ENCODE measurements at regions not wholly inside any gene's neighbourhood (a gene's known extent, or its start where the extent isn't known, plus 50 kb on each side); places are given as distances from the start of the nearest gene placed in this dataset.
"Not testable (repeated sequence)": the region's sequence is repeated elsewhere in the genome, so short reads cannot be mapped to it uniquely, and the experiment has no call there.

DNA sequence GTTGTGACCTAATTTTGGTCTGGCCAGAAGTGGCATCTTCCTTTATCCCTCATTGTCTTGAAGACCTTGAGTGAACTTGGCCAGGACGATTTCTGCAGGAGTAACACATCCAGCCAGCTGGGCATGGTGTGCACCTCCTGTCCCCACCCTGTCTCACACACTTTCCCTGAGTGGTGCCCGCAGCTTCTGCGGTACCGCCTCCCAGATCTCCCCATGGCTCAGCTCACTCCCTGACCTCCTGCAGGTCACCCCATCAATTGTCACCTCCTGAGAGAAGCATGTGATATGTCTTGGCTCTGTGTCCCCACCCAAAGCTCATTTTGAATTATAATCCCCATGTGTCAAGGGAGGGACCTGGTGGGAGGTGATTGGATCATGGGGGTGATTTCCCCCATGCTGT, 50.2 kb upstream of the TP53I11 start:
- POLR2A ChIA-PET, result no interaction called here

DNA sequence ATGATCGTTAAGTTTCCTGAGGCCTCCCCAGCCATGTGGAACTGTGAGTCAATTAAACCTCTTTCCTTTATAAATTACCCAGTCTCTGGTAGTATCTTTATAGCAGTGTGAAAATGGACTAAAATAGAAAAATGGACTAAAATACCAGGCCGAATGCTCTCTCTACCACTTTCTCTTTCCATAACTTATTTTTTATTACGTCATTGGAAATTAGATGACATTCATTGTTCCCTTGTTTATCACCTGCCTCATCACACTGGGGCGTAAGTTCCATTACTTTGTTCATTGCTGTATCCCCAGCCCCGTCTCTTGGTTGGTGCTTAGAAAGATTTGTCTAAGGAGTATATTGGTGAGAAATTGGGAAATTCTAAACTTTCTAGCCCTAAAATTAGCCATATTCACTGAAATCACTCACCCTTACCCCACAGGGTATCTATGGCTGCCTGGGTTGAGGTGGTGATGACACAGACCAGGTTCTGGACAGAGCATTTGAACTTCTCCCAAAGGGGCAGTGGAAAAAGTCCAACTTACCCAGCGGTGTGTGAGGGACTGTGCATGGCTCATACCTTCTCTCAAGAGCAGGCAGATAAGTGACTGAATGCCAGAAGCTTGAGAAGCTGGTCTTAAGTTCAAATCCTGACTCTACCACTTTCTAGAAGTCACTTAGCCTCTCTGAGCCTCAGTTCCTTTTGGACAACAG, 50.9 kb upstream of the TP53I11 start:
- CTCF ChIA-PET, result no interaction called here
- POLR2A ChIA-PET, result no interaction called here
- Mint-ChIP-seq H3K27ac (no peak overlapping the region), H3K9me3 (no peaks in the 10 kb centered on the region), H3K4me1 (no peaks in the 10 kb centered on the region), H3K4me3 (no peak overlapping the region), H3K36me3 (ENCODE audit: low read depth) (no peaks in the 10 kb centered on the region), H3K27me3 (peaks cover 12% of the 10 kb centered on the region)
- DNase-seq, result no peak

More for the DNA sequence above, 50.2 kb upstream of the TP53I11 start:
- H3K9me3 Mint-ChIP-seq, result no peaks in the 10 kb centered on the region
- CTCF ChIA-PET, result interaction anchor here (1.0 kb wide), 1 partner anchor 65 kb away, joined by 3 read pairs; no protein-coding TSS in a partner anchor
- H3K27me3 Mint-ChIP-seq, result peaks cover 12% of the 10 kb centered on the region
- no peak overlapping the region for H3K4me3 Mint-ChIP-seq
- DNase-seq, result no peak
- H3K36me3 Mint-ChIP-seq (ENCODE audit: low read depth), result no peaks in the 10 kb centered on the region
- no peaks in the 10 kb centered on the region for H3K4me1 Mint-ChIP-seq
- H3K27ac Mint-ChIP-seq, result no peak overlapping the region

DNA sequence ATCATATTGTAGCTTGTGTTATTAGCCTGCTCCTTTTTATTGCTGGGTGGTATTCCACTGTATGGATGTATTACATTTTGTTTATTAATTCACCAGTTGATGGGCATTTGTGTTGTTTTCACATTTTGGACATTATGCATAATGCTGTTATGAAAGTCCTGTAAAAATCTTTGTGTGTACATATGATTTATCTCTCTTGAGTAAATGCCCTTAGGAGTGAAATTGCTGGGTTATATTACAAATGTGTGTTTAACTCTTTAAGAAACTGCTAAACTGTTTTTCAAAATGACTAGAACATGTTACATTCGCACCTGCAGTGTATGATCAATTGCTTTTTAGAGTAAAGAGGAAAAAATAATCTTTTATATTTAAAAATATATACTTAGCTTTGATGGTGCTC, 54.4 kb upstream of the TP53I11 start:
- ChIA-PET POLR2A (no interaction called here), CTCF (no interaction called here)
- no peaks in the 10 kb centered on the region for H3K9me3 Mint-ChIP-seq
- H3K4me1 Mint-ChIP-seq, result no peaks in the 10 kb centered on the region
- H3K36me3 Mint-ChIP-seq (ENCODE audit: low read depth), result no peaks in the 10 kb centered on the region
- peaks cover 25% of the 10 kb centered on the region for H3K27me3 Mint-ChIP-seq
- H3K4me3 Mint-ChIP-seq, result no peak overlapping the region
- H3K27ac Mint-ChIP-seq, result no peak overlapping the region
- DNase-seq, result no peak

DNA sequence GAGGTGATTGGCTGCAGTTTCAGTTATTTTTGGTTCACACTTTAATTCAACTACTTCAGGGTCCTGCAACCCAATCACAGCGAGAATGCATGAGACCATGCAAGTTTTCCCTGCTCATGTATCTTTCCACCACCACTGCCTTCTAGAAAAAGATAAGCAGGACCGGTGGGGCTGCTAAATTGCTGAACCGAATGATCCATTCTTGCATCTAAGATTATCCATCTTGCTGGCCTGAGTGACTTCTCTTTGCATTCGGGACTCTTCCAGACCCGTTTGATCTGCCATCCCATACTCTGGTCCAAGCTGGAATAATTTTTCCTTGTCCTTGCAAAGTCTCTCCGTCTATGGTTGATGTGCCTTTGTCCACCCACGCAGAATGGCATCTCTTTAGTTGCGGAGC, 56.3 kb upstream of the TP53I11 start:
- H3K4me3 Mint-ChIP-seq, result no peak overlapping the region
- H3K27ac Mint-ChIP-seq, result no peak overlapping the region
- POLR2A ChIA-PET, result no interaction called here
- H3K4me1 Mint-ChIP-seq, result no peaks in the 10 kb centered on the region
- peaks cover 27% of the 10 kb centered on the region for H3K27me3 Mint-ChIP-seq
- CTCF ChIA-PET, result interaction anchor here (1.3 kb wide), 1 partner anchor 71 kb away, joined by 3 read pairs; no protein-coding TSS in a partner anchor
- no peaks in the 10 kb centered on the region for H3K36me3 Mint-ChIP-seq (ENCODE audit: low read depth)
- no peak for DNase-seq
- H3K9me3 Mint-ChIP-seq, result no peaks in the 10 kb centered on the region

DNA sequence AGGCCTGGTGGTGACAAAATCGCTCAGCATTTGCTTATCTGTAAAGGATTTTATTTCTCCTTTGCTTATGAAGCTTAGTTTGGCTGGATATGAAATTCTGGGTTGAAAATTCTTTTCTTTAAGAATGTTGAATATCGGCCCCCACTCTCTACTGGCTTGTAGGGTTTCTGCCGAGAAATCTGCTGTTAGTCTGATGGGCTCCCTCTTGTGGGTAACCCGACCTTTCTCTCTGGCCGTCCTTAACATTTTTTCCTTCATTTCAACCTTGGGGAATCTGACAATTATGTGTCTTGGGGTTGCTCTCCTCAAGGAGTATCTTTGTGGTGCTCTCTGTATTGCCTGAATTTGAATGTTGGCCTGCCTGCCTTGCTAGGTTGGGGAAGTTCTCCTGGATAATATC, 65.3 kb upstream of the TP53I11 start:
- H3K4me1 Mint-ChIP-seq; POLR2A ChIA-PET; H3K27ac Mint-ChIP-seq; H3K36me3 Mint-ChIP-seq (ENCODE audit: low read depth); H3K9me3 Mint-ChIP-seq; H3K4me3 Mint-ChIP-seq; DNase-seq: not testable (repeated sequence)
- H3K27me3 Mint-ChIP-seq, result peaks cover 21% of the 10 kb centered on the region
- CTCF ChIA-PET, result interaction anchor here (1.5 kb wide), 1 partner anchor 79 kb away, joined by 3 read pairs; no protein-coding TSS in a partner anchor

DNA sequence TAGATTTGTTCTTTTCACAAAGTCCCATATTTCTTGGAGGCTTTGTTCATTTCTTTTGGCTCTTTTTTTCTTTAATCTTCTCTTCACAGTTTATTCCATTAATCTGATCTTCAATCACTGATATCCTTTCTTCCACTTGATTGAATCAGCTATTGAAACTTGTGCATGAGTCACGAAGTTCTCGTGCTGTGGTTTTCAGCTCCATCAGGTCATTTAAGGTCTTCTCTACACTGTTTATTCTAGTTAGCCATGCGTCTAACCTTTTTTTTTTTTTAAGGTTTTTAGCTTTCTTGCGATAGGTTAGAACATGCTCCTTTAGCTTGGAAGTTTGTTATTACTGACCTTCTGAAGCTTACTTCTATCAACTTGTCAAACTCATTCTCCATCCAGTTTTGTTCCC, 65.8 kb upstream of the TP53I11 start:
- H3K9me3 Mint-ChIP-seq; POLR2A ChIA-PET; DNase-seq; H3K4me1 Mint-ChIP-seq; H3K36me3 Mint-ChIP-seq (ENCODE audit: low read depth); H3K27ac Mint-ChIP-seq; H3K4me3 Mint-ChIP-seq: not testable (repeated sequence)
- CTCF ChIA-PET, result interaction anchor here (1.5 kb wide), 1 partner anchor 80 kb away, joined by 3 read pairs; no protein-coding TSS in a partner anchor
- H3K27me3 Mint-ChIP-seq, result peaks cover 19% of the 10 kb centered on the region

DNA sequence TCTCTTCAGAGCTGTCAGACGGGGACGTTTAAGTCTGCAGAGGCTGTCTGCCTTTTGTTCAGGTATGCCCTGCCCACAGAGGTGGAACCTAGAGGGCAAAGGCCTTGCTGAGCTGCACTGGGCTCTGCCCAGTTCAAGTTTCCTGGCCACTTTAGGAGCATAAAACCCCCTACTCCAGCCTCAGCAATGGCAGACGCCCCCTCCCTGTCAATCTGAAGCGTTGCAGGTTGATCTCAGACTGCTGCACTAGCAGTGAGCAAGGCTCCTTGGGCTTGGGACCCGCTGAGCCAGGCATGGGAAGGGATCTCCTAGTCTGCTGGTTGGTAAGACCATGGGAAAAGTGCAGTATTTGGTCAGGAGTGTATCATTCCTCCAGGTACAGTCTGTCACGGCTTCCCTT, 66.6 kb upstream of the TP53I11 start:
- ChIA-PET POLR2A (no interaction called here), CTCF (interaction anchor here (1.5 kb wide), 1 partner anchor 81 kb away, joined by 3 read pairs; no protein-coding TSS in a partner anchor)
- Mint-ChIP-seq H3K27me3 (peaks cover 19% of the 10 kb centered on the region), H3K36me3 (ENCODE audit: low read depth) (no peaks in the 10 kb centered on the region), H3K4me3 (no peak overlapping the region), H3K9me3 (peaks cover 7% of the 10 kb centered on the region), H3K27ac (no peak overlapping the region), H3K4me1 (peaks cover 6% of the 10 kb centered on the region)
- DNase-seq, result no peak

DNA sequence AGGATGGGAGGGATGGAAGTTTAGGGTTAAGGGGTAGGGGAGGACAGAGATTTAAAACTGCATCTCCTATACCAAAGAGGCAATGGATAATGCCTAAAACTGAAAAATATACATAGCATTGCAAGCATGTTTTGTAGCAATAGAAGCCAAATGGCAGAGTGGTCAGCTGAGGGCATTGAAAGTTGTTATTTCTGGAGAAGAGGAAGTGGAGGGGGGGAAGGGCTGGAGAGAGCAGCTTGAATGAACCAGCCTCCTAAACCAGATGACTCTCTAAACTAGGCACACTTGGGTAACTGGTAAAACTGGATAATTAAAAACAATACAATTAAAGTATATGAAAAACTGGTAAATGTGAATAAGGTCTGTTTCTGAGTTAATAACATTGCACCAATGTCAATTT, 70.3 kb upstream of the TP53I11 start:
- no peak for DNase-seq
- H3K4me3 Mint-ChIP-seq, result no peak overlapping the region
- H3K9me3 Mint-ChIP-seq, result no peaks in the 10 kb centered on the region
- H3K27me3 Mint-ChIP-seq, result peaks cover 12% of the 10 kb centered on the region
- H3K27ac Mint-ChIP-seq, result no peak overlapping the region
- POLR2A ChIA-PET, result no interaction called here
- peaks cover 10% of the 10 kb centered on the region for H3K4me1 Mint-ChIP-seq
- H3K36me3 Mint-ChIP-seq (ENCODE audit: low read depth), result no peaks in the 10 kb centered on the region
- CTCF ChIA-PET, result no interaction called here

DNA sequence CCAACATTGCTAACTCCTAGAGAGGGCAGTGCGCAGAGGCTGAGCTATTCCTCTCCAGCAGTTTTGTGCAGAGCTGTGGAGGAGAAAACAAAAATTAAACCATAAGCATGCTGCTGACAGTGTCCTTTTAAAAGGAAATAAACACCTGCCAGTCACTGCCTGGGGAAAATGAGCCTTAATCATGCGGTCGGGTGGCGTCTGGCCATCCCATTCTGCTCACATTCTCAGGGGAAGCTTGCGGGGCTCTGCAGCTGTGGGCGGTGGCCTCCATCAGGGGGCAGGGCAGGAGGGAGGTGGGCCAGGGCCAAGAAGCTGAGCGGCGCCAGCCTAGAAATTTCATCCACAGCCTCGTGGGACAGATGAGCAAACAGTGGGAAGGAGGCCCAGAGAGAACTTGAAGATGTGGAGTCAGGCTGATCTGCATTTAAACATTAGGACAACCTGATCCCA, 71.0 kb upstream of the TP53I11 start:
- H3K4me3 Mint-ChIP-seq, result no peak overlapping the region
- peaks cover 12% of the 10 kb centered on the region for H3K4me1 Mint-ChIP-seq
- no peaks in the 10 kb centered on the region for H3K36me3 Mint-ChIP-seq (ENCODE audit: low read depth)
- peaks cover 12% of the 10 kb centered on the region for H3K27me3 Mint-ChIP-seq
- CTCF ChIA-PET, result no interaction called here
- DNase-seq, result no peak
- POLR2A ChIA-PET, result no interaction called here
- no peak overlapping the region for H3K27ac Mint-ChIP-seq
- H3K9me3 Mint-ChIP-seq, result no peaks in the 10 kb centered on the region

DNA sequence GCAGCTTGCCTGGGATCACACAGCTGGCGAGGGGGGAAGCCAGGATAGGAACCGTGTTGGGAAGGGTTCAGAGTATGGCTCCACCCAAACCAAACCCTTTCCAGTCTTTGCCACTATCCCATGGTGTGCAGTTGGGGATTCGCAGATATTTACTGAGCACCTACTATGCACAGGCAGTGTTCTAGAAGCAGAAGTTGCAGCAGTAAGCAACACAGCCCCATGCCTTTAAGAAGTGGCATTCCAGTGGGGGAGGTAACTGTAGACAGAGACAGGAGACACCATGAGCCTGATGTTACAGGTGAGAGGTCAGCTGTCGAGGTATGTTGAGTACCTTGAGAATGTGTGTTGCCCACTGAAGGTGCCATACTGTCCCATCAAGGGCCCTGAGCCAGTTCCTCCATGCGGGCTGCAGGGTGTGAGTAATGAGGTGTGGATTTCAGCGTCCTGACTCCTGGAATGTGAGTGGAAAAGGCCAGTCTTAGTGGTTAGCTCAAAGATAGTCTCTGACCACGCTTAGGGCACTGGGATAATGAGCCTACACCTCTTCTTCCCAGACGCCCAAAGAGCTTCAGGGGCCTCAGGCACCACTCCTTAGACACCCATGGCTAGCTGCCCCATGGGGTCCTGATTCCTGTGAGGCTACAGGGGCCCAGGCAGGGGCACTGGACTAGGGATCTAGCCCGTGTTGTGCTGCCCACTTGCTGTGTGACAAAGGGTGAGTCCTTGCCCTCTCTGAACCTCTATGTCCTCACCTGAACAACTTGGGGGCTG, 71.8 kb upstream of the TP53I11 start:
- peaks cover 12% of the 10 kb centered on the region for H3K27me3 Mint-ChIP-seq
- H3K9me3 Mint-ChIP-seq, result no peaks in the 10 kb centered on the region
- POLR2A ChIA-PET, result no interaction called here
- H3K4me3 Mint-ChIP-seq, result no peak overlapping the region
- no peak overlapping the region for H3K27ac Mint-ChIP-seq
- DNase-seq, result no peak
- peaks cover 10% of the 10 kb centered on the region for H3K4me1 Mint-ChIP-seq
- no peaks in the 10 kb centered on the region for H3K36me3 Mint-ChIP-seq (ENCODE audit: low read depth)
- CTCF ChIA-PET, result no interaction called here

DNA sequence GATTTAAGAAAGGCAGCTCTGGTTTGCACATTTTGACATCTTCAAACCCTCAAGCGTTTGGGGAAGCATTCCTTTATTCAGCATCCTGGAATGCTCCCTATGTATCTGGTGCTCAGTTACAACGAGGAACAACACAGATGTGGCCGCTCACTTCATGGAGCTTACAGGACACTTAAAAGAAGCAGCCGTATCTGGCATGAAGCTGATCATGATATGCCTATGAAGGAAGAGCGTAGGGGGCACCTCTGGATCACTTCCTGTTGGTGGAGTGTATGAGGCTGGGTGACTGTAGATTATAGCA, 72.3 kb upstream of the TP53I11 start:
- ChIA-PET CTCF (interaction anchor here (0.6 kb wide), 1 partner anchor 56 kb away, joined by 4 read pairs; no protein-coding TSS in a partner anchor), POLR2A (no interaction called here)
- Mint-ChIP-seq H3K27ac (no peak overlapping the region), H3K36me3 (ENCODE audit: low read depth) (no peaks in the 10 kb centered on the region), H3K9me3 (no peaks in the 10 kb centered on the region), H3K4me3 (no peak overlapping the region), H3K4me1 (peaks cover 10% of the 10 kb centered on the region), H3K27me3 (peaks cover 12% of the 10 kb centered on the region)
- DNase-seq, result no peak

DNA sequence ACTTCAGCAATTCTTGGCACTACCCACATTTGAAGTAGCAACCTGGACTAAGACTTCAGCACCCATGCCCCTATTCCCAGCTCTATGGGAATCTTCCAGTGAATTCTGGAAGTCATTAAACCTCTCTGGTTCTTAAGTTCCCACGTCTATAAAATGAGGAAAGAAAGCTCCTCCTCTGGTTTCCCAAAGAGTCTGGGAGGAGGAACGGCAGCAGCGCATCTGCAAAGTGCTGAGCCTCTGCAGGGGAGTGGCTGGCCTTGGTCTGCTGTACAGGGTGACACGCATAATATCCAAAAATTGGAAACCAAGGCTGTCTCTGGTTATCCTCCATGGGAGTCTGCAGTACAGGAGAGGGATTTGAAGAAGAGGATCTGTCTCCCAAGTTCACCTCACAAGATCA, 73.6 kb upstream of the TP53I11 start:
- Mint-ChIP-seq H3K36me3 (ENCODE audit: low read depth) (no peaks in the 10 kb centered on the region), H3K27me3 (peaks cover 12% of the 10 kb centered on the region), H3K9me3 (no peaks in the 10 kb centered on the region), H3K4me3 (no peak overlapping the region), H3K27ac (no peak overlapping the region), H3K4me1 (peaks cover 10% of the 10 kb centered on the region)
- CTCF ChIA-PET, result no interaction called here
- POLR2A ChIA-PET, result no interaction called here
- DNase-seq, result no peak

DNA sequence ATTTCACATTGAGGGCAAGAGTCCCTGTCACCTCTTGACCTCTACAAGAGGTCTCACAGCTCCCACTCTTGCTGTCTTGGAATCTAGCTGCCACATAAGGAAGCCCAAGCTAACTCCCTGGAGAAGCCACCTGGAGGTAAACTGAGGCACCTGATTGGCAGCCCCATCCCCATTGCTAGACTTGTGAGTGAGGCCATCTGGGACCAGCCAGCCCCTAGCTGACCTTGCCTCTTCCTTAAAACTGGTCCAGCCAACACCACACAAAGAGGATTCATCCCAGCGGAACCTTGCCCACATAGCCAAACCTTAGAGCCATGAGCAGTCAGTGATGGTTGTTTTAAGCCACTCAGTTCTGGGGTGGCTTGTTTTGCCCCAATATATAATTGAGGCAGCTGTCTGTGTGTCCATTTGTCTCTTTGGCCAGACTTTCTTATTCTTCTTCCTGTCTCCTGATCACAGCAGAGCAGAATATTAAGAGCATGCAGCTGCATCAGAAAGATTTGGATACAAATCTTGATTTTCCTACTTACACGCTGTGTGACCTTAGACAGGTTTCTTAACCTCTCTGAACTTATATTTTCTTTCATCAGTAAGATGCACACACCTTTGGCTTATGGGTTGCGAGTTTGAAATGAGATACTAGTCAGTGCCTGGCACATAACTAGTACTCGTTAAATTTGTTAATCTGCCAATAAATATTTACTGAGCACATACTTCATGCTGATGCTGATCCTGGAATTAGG, 74.3 kb upstream of the TP53I11 start:
- ChIA-PET CTCF (no interaction called here), POLR2A (no interaction called here)
- no peak for DNase-seq
- Mint-ChIP-seq H3K9me3 (no peaks in the 10 kb centered on the region), H3K36me3 (ENCODE audit: low read depth) (no peaks in the 10 kb centered on the region), H3K4me3 (no peak overlapping the region), H3K27ac (no peak overlapping the region), H3K27me3 (peaks cover 8% of the 10 kb centered on the region), H3K4me1 (peaks cover 10% of the 10 kb centered on the region)
